NT2/D1 (cell line): ENCODE measurements at regions not wholly inside any gene's neighbourhood (a gene's known extent, or its start where the extent isn't known, plus 50 kb on each side); places are given as distances from the start of the nearest gene placed in this dataset.

ENCODE experiments used
- SUZ12 ChIP-seq: IDR thresholded peaks from 2 replicates; pipeline ENCODE4 v1.6.1; 2011; ENCODE audit not compliant: insufficient read length, insufficient read depth; ENCODE audit errors: extremely low read depth
- YY1 ChIP-seq: IDR thresholded peaks from 2 replicates; pipeline ENCODE4 v1.6.1; 2011; ENCODE audit not compliant: insufficient read length, insufficient read depth
- ZNF274 ChIP-seq: IDR thresholded peaks from 2 replicates; pipeline ENCODE4 v1.6.1; 2011; ENCODE audit warnings: mild to moderate bottlenecking, low read depth, low read length

- TF ChIP-seq SUZ12 (no peak), YY1 (no peak), ZNF274 (no peak)
Observed at GRCh38 chr2:128604045-128604444, 285.4 kb upstream of the HS6ST1 start.
